GM18502 (cell line): ENCODE measurements at regions not wholly inside any gene's neighbourhood (a gene's known extent, or its start where the extent isn't known, plus 50 kb on each side); places are given as distances from the start of the nearest gene placed in this dataset.
"Not testable (repeated sequence)": the region's sequence is repeated elsewhere in the genome, so short reads cannot be mapped to it uniquely, and the experiment has no call there.

Experiments
- ATAC-seq: cut with Tn5 transposase; IDR thresholded peaks from one replicate; pipeline ENCODE4 v1.9.1; 2021; ENCODE audit warnings: mild to moderate bottlenecking; ENCODE audit not compliant: unreplicated experiment, poor library complexity

DNA sequence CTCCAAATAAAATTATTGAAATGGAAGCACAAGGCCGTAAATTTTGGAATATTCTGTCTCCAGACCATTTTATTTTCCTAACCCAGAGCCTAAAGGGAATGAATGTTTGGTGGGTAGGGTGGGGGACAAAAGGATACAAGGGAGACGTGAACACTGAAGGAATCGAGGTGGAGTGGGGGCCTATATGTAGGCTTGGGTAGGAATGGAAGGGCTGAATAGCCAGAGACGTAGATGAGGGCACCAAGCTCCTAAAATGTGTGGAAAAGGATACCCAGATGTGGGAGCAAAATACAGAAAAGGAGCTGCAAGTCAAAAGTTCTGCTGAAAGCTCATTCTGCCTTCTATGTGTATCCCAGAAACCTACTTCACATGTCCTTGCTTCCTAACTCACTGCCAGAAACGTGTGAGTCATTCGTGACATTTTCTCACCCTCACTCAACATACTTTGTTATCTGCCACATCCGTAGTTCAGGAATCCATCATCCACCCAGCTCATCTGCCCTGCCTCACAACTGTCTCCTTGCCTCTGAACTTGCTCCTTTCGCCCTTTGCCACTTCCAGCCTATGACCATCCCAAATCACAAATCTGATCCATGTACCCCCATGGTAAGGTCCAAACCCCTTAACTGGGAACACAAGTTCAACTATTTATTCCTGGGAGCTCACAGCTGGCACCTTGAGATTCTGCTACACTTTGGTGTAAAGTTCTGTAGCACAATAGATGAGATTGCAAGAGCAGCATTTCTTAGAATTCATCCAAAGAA lies 84.1 kb upstream of the PRDX6 start:
- no peak for ATAC-seq

DNA sequence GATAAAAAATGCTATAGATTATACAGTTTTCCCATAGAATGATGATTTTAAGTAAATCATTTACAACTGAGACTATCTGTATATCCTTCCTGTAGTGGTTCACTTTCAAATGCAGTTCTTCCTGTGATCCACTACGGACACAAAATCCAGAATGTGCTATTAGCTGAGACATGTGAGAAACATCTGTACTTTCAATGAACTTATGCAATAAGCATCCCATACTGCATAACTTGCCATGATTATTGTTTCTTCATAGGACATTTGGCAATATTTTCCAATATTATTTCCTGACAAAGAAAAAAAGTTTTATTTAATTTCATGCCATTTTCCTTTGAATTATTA lies 83.5 kb upstream of the PRDX6 start:
- no peak for ATAC-seq

- not testable (repeated sequence) for ATAC-seq
These were observed 82.3 kb upstream of the PRDX6 start for GRCh38 chr1:173394813-173395212.

- ATAC-seq, result no peak
These were observed 81.4 kb upstream of the PRDX6 start for GRCh38 chr1:173395762-173396161.

DNA sequence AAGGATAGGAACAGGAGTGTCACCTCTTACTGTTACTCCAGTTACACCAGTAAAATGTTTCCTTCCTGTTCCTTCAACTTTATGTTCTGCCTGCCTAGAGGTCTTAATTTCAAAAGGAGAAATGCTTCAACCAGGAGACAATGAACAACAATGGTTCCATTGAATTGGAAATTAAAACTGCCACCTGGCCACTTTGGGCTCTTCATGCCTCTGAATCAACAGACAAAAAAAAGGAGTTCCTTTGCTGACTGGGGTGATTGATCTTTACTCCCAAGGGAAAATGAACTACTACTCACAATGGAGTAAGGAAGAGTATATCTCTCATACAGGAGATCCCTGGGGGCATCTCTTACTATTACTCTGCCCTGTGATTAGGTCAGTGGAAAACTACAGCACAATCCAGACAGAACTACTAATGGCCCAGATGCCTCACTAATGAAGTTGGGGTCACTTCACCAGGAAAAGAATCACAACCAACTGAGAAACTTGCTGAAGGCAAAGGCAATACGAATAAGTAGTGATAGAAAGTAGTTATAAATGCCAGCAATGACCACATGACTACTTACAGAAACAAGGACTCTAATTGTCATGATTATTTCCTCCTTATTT lies 76.6 kb upstream of the PRDX6 start:
- no peak for ATAC-seq

GRCh38 chr1:173403996-173404395 lies 73.1 kb upstream of the PRDX6 start:
- no peak for ATAC-seq

- ATAC-seq, result no peak
These were observed 71.9 kb upstream of the PRDX6 start for GRCh38 chr1:173405281-173405680.

DNA sequence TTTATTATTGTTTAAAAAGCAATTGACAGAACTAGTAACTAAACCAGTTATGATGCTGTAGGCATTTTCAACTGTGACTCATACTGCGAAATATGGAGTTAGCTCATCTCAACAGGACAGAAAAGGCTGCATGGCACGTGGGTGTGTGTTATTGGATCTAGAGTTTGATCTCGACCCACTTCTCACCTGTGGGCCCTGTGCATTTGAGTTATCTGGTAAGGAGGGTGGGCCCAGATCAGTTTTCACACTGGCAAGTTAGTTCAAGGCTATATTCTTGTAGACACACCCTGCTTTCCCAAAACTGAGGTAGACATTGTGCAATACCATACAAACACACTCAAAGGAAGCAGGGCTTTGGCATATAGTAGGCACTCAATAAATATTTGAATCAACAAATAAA lies 71.3 kb upstream of the PRDX6 start:
- no peak for ATAC-seq

- ATAC-seq, result no peak
These were observed 70.3 kb upstream of the PRDX6 start for GRCh38 chr1:173406783-173407230.

DNA sequence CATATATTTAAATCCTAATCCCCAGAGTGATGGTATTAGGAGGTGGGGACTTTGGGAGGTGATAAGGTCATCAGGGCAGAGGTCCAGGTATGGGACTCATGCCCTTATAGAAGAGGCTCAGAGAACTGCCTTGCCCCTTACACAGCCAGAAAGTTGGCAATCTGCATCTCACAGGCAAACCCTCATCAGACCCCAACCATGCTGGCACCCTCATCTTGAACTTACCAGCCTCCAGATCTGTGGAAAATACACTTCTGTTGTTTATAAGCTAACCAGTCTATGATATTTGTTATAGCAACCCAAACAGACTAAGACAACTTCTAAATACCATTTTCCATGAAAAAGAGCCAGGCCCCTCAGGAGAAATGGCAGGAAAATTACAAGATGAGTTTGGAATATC lies 69.3 kb upstream of the PRDX6 start:
- ATAC-seq, result no peak

DNA sequence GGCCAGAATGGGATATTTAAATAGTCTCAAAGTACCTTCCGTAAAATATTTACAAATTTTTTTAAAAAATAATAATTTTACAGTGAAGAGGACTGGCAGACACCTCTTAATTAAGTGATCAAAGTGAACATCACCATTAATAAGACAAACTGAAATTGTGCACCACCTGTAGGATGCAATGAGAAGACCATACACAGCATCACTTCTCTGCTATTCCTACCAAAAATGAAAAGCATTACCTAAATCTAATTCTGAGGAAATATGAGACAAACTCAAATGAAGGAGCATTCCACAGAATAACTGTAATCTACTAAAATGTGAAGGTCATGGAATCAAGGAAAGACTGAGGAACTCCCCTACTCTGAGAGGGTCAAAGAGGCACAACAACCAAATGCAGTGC lies 68.2 kb upstream of the PRDX6 start:
- no peak for ATAC-seq

- ATAC-seq, result no peak
These were observed 67.5 kb upstream of the PRDX6 start for GRCh38 chr1:173409613-173410012.

GRCh38 chr1:173410133-173410793 lies 66.9 kb upstream of the PRDX6 start:
- peak; percentile 2 for ATAC-seq

DNA sequence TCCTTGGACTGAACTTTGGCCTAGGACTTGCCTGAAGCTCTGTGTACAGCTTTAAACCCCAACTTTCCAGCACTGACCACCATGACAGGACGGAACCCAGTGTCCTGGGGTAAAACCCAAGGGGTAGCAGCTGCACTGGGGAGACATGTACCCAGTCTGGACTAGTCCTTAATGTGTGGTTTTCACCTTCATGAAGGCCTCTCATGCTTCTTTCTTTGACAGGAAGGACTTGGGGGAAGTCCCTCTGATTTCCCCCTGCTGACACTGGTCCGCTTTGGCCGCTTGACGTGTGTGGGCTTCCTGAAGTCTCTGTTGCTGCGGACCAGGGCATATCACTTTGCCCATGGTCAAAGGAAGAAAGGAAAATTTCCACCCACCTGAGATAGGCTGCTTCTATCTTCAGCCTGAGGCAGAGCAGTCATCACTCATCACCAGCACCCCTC lies 66.3 kb upstream of the PRDX6 start:
- peak; percentile 48 for ATAC-seq

DNA sequence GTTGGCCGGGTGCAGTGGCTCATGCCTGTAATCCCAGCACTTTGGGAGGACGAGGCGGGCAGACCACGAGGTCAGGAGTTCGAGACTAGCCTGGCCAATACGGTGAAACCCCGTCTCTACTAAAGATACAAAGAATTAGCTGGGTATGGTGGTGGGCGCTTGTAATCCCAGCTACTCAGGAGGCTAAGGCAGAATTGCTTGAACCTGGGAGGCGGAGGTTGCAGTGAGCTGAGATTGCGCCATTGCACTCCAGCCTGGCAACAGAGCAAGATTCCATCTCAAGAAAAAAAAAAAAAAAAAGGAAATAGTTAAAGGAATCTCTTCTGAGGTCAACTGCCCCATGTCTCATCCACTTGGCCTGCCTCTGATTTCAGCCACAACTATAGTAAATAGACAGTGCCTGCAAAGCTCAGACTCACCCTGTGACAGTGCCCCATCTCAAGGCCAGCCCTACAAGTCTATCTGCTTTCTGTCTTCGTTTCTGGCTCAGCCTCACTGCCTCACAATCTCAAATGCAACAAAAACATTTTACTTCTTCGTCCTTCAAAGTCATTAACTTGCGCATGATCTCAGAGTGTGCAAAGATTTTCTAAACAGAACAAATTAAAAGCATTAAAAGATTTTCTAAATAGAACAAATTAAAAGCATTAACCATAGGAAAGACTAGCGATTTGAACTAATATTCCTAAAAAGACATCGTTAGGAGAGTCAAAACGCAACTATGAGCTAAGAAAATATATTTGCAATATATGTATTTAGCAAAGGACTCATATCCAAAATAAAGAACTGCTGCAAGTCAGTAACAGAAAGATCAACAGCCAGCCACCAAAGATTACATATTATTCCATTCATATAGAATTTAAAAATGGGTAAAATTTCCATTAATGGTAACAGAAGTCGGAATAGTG lies 65.0 kb upstream of the PRDX6 start:
- no peak for ATAC-seq

DNA sequence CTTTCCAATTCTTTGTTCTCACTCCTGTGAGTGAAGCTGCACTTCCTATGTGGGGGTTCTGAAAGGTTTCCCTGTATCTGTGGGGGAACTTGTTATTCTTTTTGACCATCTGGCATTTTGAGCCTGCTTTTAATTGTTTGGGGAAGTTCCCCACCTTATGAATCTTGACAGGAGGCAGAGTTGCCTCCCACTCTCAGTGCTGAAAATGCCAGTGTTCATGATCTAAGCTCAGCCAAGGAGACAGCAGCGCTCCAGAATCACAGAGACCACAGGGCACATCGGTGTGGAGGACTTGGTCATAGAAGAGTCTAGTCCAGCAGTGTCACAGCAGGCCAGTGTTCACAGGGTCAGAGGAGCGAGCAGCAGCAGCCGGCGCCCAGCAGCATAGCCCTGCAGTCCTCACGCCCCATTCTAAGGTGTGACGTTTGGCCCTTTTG lies 63.8 kb upstream of the PRDX6 start:
- ATAC-seq, result no peak

- ATAC-seq, result peak; percentile 48
These were observed 63.0 kb upstream of the PRDX6 start for GRCh38 chr1:173414136-173414535.

DNA sequence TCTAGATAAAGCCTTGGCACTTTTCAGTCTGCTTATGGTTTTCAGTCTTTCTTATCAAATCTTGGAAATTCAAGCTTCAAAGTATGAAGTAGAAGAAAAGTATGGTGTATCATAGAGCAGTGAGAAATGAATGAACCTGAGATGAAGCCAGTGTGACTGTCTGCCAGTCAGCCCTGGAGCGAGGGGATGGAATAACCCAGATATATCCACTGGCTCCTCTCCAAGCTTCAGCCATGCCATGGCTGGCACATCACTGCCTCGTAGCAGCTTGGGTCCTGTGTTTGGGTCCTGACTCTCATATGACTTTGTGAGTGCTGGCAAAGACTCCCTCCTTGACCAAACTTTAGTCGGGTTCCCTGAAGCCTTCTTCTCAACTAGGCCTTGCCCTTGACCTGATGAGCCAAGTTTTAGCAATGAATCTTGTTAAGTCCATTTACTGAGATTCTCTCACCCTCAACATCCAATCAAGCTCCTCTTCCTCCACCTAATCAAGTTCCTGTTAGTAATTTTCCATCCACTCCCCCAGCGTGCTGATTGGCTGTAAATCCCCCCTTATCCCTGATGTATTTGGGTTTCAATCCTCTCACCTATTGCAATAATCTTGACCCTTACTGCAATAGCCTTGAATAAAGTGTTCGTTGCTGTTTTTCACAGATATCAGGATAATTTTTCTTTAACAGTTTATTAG lies 62.5 kb upstream of the PRDX6 start:
- no peak for ATAC-seq

- peak; percentile 33 for ATAC-seq
These were observed 61.6 kb upstream of the PRDX6 start for GRCh38 chr1:173415490-173415889.

DNA sequence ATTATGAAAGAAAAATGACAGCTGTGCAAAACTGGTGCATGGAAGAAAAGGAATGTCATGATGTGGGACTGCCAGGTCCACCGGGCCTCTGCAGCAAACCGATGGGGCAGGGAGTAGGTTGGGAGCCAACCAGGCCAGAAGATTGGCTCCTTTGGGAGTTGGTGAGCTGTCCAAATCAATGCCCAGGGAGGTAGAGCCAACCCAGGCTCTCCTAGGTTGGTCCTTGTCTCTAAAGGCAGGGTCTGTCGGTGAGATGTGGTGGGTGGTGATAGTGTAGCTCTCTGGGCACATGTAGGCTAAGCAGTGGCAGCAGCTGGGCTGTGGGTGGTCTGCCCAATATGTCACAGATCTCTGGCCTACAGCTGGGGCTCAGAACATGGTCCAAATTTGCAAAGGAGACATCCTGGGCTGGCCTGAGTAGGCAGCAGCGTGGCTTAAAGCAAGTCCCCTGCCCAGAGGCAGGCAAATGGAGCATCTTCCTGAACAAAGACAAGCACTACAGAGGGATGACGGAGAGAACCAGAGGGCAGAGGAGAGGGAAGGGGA lies 61.2 kb upstream of the PRDX6 start:
- no peak for ATAC-seq
